ENCODE measurements at regions not wholly inside any gene's neighbourhood (a gene's known extent, or its start where the extent isn't known, plus 50 kb on each side); places are given as distances from the start of the nearest gene placed in this dataset.
"Not testable (repeated sequence)": the region's sequence is repeated elsewhere in the genome, so short reads cannot be mapped to it uniquely, and the experiment has no call there.

- no peaks in the 10 kb centered on the region for H4K20me1 ChIP-seq (ENCODE audit: control insufficient read depth, insufficient read depth, low read depth, low read length)
- no peaks in the 10 kb centered on the region for H3K36me3 ChIP-seq (ENCODE audit: control insufficient read depth, low read length)
- no peaks in the 10 kb centered on the region for H3K9me3 ChIP-seq (ENCODE audit: control insufficient read depth, insufficient read depth, low read length)
- H3K27ac ChIP-seq (ENCODE audit: low read depth, low read length): no peak overlapping the region
- H3K79me2 ChIP-seq (ENCODE audit: control insufficient read depth, low read length): no peaks in the 10 kb centered on the region
- no peaks in the 10 kb centered on the region for H3K27me3 ChIP-seq (ENCODE audit: control insufficient read depth, low read length)
- no peaks in the 10 kb centered on the region for H3K4me1 ChIP-seq (ENCODE audit: control insufficient read depth, low read length)
- no peaks in the 10 kb centered on the region for H3K9me2 ChIP-seq (replicated peaks; ENCODE audit: control insufficient read depth, low read length)
- no peaks in the 10 kb centered on the region for H3F3A ChIP-seq (ENCODE audit: control insufficient read depth, insufficient read depth)
- no peak overlapping the region for H3K4me2 ChIP-seq (ENCODE audit: low read length)
- TF ChIP-seq CTCF (IDR thresholded peaks at IDR 0.05; ENCODE audit: low read depth, low read length, poor library complexity, severe bottlenecking): no peak
- no peak for TF ChIP-seq EZH2phosphoT487 (IDR thresholded peaks at IDR 0.05; ENCODE audit: borderline replicate concordance, low read length)
- no peak overlapping the region for H3K4me3 ChIP-seq (ENCODE audit: low read length)
Observed at GRCh38 chr12:16785953-16786352, 180.0 kb upstream of the LMO3 start.

GRCh38 chr12:16785524-16785923, 179.6 kb upstream of the LMO3 start:
- no peaks in the 10 kb centered on the region for H3K9me3 ChIP-seq (ENCODE audit: control insufficient read depth, insufficient read depth, low read length)
- TF ChIP-seq EZH2phosphoT487 (IDR thresholded peaks at IDR 0.05; ENCODE audit: borderline replicate concordance, low read length): no peak
- TF ChIP-seq CTCF (IDR thresholded peaks at IDR 0.05; ENCODE audit: low read depth, low read length, poor library complexity, severe bottlenecking): no peak
- H3K27ac ChIP-seq (ENCODE audit: low read depth, low read length): no peak overlapping the region

GRCh38 chr12:16769129-16769528, 163.2 kb upstream of the LMO3 start:
- H4K20me1 ChIP-seq (ENCODE audit: control insufficient read depth, insufficient read depth, low read depth, low read length); H3K27ac ChIP-seq (ENCODE audit: low read depth, low read length); H3F3A ChIP-seq (ENCODE audit: control insufficient read depth, insufficient read depth); H3K9me3 ChIP-seq (ENCODE audit: control insufficient read depth, insufficient read depth, low read length); H3K27me3 ChIP-seq (ENCODE audit: control insufficient read depth, low read length); H3K4me2 ChIP-seq (ENCODE audit: low read length); H3K4me3 ChIP-seq (ENCODE audit: low read length); H3K79me2 ChIP-seq (ENCODE audit: control insufficient read depth, low read length); H3K4me1 ChIP-seq (ENCODE audit: control insufficient read depth, low read length); H3K9me2 ChIP-seq (replicated peaks; ENCODE audit: control insufficient read depth, low read length); H3K36me3 ChIP-seq (ENCODE audit: control insufficient read depth, low read length): not testable (repeated sequence)

More at GRCh38 chr12:16785524-16785923, 179.6 kb upstream of the LMO3 start:
- H3K4me3 ChIP-seq (ENCODE audit: low read length): no peak overlapping the region
- no peaks in the 10 kb centered on the region for H3F3A ChIP-seq (ENCODE audit: control insufficient read depth, insufficient read depth)
- H3K36me3 ChIP-seq (ENCODE audit: control insufficient read depth, low read length): no peaks in the 10 kb centered on the region
- no peak overlapping the region for H3K4me2 ChIP-seq (ENCODE audit: low read length)
- no peaks in the 10 kb centered on the region for H3K27me3 ChIP-seq (ENCODE audit: control insufficient read depth, low read length)
- no peaks in the 10 kb centered on the region for H4K20me1 ChIP-seq (ENCODE audit: control insufficient read depth, insufficient read depth, low read depth, low read length)
- no peaks in the 10 kb centered on the region for H3K4me1 ChIP-seq (ENCODE audit: control insufficient read depth, low read length)
- no peaks in the 10 kb centered on the region for H3K79me2 ChIP-seq (ENCODE audit: control insufficient read depth, low read length)
- no peaks in the 10 kb centered on the region for H3K9me2 ChIP-seq (replicated peaks; ENCODE audit: control insufficient read depth, low read length)

- Histone ChIP-seq H3K4me1 (ENCODE audit: control insufficient read depth, low read length) (no peaks in the 10 kb centered on the region), H3K27me3 (ENCODE audit: control insufficient read depth, low read length) (no peaks in the 10 kb centered on the region), H3K36me3 (ENCODE audit: control insufficient read depth, low read length) (no peaks in the 10 kb centered on the region), H3K9me3 (ENCODE audit: control insufficient read depth, insufficient read depth, low read length) (no peaks in the 10 kb centered on the region), H4K20me1 (ENCODE audit: control insufficient read depth, insufficient read depth, low read depth, low read length) (no peaks in the 10 kb centered on the region), H3K4me3 (ENCODE audit: low read length) (no peak overlapping the region), H3K4me2 (ENCODE audit: low read length) (no peak overlapping the region), H3K27ac (ENCODE audit: low read depth, low read length) (no peak overlapping the region), H3F3A (ENCODE audit: control insufficient read depth, insufficient read depth) (no peaks in the 10 kb centered on the region), H3K79me2 (ENCODE audit: control insufficient read depth, low read length) (no peaks in the 10 kb centered on the region), H3K9me2 (replicated peaks; ENCODE audit: control insufficient read depth, low read length) (no peaks in the 10 kb centered on the region)
- no peak for TF ChIP-seq EZH2phosphoT487 (IDR thresholded peaks at IDR 0.05; ENCODE audit: borderline replicate concordance, low read length)
- TF ChIP-seq CTCF (IDR thresholded peaks at IDR 0.05; ENCODE audit: low read depth, low read length, poor library complexity, severe bottlenecking): no peak
Observed at GRCh38 chr12:16766736-16767135, 160.8 kb upstream of the LMO3 start.
